ENCODE measurements at regions not wholly inside any gene's neighbourhood (a gene's known extent, or its start where the extent isn't known, plus 50 kb on each side); places are given as distances from the start of the nearest gene placed in this dataset.

DNA sequence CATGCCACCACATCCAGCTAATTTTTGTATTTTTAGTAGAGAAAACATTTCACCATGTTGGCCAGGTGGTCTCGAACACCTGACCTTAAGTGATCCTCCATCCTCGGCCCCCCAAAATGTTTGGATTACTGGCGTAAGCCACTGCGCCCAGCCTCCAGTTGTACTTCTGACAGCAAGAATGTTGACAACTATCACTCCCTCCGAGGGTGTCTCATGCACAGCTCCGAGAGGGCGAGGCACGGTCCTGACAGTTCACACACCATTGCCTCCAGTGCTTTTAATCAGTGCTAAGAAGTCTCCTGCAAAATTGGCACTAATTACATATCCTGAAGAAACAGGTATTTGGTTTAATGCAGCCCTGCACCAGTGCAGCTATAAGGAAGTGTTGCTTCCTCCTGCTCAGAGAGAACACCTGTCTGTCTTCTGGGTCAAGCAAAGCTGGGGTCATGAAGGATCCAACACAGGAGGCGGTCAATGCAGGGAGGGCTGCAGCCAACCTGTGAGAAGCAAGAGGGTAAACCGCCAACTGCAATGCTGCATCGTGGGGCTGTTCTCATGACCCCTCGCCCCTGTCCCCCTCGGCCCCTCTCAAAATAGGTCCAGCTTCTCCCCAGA lies 184.0 kb downstream of the MED10 start:
- no peak for DNase-seq

DNA sequence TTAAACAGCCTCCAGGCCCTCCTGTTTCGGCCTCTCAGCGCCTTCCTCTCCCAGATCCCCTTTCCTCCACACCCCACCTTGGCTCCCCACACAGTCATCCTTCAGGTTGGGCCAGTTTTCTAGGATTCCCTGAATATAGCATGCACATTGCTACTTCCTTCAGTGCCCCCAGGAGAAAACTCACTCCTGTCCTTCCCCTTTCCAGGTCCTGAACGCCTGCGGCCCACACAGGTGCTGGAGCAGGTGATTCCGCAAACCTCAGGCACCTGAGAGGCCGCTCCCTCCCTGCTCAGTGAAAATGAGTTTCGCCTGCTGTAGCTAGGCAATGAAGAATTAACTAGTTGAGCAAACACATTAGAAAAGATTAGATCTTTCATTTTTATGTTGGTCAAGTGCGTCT lies 185.0 kb downstream of the MED10 start:
- no peak for DNase-seq

DNA sequence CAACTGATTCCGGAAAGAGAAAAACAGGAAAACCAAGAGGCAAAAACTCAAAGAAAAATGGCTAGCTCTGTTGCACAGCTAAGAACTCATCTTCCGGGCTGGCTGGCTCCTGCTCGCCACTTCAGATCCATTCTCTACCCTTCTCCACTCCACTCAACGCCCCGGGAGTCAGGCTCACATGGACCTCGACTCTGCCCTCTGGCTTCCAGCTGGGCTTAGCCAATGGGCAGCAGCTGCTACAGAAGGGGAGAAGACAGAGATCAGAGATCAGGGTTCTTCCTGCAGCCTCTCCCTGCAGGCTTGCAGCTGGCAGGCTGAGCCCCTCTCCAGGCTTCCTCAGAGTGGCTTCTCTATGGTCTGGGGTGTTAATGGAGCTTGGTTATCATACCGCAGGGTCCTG lies 187.5 kb downstream of the MED10 start:
- DNase-seq, result no peak

DNA sequence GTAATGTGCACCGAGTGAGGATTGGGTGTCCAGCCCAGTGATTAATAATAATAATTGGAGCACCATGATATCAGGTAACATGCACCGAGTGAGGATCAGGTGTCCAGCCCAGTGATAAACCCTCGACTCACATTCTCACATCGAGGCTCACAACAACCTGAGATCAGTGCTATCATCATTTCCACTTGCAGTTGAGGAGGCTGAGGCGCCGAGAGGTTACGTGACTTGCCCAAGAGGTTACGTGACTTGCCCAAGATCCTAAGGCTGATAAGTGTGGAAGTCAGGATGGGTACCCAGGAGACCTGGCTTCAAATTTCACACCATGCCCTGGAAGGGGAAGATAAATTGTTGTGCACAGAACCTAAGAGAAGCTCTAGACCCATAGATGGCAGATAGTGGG lies 189.4 kb downstream of the MED10 start:
- DNase-seq, result no peak

DNA sequence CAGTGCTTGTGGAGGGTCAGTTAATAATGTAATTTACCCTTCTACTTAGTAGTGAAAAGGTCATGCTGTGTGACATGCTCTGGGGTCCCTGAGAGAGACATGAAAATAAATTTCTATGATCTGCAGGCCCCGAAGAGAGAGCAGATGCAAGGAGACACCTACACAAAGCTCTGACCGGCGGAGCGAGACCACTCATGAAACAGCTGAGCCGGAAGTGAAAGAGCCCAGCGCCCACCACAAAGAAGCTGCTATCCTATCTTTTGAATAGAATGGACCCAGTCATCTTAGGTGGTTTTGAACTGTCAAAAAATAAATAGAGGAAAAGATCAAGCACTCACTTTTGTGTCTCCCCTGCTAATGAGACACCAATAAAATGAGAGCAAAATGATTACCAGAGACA lies 190.0 kb downstream of the MED10 start:
- DNase-seq, result no peak

DNA sequence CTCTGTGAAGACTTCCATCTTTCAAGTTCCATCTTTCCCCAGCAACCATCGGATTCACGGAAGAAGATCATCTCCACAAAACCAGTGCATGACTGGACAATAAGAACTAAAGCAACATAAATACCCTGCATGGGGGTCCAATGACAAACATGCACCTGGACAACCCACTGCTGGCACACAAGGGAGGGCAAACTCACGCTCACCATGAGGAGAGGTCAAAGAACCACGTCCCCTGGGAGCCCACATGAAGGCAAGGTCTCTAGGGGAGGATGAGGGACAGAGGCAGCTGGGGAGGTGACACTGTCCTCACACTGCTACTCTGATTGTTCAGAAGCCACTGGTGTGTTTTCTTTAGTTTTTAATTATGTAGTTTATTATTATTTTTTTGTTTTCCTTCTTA lies 190.8 kb downstream of the MED10 start:
- no peak for DNase-seq

DNA sequence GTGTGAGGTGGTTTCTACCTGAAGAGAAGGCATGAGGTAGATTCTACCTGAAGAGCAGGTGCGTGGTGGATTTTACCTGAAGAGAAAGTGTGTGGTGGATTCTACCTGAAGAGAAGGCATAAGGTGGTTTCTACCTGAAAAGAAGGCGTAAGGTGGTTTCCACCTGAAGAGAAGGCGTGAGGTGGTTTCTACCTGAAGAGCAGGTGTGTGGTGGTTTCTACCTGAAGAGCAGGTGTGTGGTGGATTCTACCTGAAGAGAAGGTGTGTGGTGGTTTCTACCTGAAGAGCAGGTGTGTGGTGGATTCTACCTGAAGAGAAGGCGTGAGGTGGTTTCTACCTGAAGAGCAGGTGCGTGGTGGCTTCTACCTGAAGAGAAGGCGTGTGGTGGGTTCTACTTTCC lies 192.8 kb downstream of the MED10 start:
- DNase-seq, result no peak

DNA sequence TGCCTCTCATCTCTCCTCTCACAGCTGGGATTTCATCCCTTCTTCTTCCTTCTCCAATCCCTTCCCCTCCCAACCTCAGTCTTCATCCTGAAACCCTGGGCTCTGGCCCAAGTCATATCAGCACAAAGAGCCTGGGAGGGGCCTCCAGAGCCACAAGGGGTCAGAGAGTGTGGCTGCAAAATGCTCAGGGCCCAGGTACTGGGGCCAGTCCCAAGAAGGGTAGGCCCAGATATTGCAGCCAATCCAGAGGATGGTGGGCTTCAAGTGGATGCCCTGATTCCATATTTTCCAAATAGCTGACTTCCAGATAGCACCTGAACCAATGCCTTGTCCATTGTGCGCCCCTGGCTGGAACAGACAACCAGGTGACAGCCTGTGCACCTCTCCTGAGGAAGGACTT lies 193.9 kb downstream of the MED10 start:
- no peak for DNase-seq

DNA sequence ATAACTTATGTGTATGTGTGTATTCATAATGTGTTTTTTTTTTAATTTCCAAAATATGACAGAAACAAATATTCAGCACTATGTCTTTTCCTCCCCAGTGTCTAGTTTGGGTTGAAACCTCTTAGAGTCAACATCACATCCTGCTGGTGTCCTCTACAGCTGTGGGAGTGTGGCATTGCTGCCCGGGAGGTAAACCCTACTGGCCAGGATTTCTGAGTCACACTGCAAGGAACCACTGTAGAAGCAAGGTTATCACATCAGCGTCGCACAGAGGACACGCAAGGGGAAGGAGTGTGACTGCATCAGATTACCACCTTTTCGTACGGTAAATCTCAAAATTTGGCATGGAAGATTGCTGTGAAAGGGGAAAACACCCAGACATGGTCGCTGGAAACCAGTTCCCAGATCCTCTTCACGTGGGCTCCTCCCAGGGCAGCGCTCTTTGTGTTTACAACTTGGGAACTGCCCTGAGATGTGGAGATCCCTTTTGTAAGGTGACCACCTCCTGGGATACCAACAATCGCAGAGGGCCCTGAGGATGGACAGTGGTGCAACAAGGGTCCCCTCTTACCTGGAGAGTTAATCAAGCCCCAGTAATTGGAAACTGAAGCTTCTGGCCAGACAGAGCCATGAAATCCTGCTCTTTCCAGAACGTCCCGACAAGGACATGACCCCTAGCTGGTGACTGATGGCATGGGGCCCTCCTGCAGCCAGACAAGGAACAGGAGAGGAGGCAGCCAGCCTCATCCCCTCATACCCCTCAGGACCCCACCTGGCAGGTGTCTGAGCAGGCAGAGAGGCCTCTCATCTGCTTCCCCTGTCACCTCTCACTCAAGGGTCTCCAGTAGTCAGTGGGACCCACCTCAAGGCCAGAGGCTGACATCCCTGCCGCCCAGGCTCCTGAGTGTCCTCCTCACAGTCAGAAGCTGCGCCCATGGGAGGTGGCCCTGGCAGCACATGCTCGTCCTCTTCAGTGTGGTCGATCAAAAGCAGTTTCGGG lies 194.7 kb downstream of the MED10 start:
- no peak for DNase-seq

DNA sequence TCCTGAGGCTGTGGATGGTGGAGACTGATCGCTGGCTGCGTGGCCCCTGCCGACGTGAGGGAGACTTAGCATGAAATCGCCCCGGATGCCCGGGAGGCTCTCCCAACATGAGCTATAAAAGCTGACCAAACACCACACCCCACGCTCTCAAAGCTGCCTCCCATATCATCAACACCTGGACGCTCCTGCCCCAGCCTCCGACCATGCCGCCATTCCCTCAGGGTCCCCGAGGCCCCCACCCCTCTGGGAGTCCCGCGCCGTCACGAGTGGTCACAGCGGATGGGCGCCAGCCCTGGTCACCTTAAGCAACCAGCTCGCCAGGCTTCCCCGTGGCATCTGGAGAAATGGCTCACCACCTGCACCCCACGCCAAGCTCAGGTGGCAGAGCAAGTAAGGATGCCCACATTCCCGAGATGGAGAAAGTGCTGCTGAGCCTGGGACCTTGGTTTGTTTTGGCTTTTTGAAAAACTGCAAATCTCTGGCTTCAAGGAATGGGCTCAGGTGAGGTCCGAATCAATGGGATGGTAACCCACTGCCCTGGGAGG lies 196.0 kb downstream of the MED10 start:
- DNase-seq, result no peak

DNA sequence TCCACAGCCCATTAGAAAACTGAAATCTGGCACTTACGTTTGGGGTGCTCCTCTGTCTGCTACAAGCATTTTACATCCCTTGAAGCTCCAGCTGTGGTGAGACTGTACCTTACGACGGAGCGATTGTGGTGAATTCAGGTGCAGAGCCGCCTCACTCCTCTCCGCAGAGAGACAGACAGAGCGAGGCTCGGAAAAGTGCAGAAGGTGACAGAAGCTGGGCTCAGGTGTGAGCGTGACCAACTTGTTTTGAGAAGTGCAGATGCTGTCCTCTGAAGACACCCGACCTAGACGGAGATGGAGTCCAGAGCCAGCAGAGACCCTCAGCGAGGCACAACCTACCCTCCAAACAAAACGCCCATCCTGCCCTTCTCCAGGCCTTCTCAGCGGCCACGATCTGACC lies 196.5 kb downstream of the MED10 start:
- DNase-seq, result no peak

DNA sequence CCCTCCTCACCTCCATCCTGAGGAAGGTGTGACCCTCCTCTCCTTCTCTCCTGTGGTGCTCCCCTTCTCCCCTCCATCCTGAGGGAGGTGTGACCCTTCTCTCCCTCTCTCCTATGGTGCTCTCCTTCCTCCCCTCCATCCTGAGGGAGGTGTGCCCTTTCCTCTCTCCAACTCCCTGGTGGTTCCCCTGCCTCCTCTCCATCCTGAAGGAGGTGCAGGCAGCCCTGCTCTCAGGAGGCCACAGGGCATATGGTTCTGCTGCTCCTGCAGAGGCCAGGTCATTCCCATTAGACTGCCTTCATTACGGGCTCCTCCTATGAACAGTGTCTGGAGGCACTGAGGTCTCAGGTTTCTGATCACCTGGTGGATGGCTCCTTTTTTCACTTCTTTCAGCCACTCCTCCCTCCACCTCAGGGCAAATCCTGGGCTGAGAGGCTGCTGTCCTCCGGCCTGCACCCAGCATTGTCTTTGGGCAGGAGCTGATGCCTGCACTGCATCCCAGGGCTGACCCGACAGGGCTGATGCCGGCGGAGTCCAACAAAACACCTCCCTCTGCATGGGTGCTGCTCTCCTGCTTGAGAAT lies 197.1 kb downstream of the MED10 start:
- DNase-seq, result no peak

DNA sequence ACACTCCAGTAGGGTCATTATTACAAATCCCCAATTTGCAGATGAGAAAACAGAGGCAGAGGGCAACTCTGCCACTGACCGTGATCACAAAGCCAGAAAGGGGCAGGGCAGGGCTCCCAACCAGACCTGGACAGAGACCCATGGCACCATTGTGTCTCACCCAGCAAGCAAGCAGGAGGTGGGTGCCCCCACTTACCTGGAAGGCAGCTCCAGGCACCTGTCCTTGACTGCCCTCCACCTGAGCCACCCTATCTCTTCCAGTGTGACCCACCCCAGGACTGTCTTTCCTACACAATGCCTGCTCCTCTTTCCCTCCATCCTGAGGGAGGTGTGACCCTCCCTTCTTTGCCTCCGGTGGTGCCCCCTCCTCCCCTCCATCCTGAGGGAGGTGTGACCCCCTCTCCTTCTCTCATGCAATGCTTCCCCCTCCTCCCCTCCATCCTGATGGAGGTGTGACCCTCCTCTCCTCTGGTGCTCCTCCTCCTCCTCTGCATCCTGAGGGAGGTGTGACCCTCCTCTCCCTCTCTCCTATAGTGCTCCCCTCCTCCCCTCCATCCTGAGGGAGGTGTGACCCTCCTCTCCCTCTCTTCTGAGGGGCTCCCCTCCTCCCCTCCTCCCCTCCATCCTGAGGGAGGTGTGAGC lies 198.0 kb downstream of the MED10 start:
- no peak for DNase-seq

DNA sequence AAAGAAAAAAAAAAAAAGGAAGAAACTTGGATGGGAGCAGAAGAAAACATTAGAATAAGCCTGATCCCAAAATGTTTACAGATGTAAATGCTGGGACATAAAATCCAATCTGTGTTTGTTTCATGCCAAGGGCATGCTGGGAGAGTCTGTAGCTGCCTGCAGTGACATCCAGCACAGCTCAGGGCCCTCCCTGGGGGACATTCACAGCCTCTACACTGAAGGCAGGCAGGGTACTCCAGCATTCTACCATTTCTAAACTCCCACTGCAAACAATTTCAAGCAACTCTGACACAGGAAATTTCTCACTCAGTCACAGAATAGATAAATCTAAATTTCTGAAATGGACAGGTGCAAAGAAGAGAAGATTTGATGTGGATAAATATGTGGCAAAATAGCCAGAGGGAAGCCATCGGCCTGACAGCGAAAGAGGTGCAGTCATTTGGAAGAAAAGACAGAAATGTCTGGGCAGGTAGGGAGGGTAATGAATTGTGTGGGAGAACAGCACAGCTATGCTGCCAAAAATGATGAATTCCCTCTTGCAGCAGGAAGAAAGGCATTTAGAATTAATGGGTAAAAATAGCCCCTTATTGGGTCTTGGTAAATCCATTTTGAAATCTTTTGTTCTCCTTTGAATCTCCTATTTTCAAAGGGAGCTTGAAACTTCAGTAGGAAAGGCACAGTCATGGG lies 199.4 kb downstream of the MED10 start:
- no peak for DNase-seq

DNA sequence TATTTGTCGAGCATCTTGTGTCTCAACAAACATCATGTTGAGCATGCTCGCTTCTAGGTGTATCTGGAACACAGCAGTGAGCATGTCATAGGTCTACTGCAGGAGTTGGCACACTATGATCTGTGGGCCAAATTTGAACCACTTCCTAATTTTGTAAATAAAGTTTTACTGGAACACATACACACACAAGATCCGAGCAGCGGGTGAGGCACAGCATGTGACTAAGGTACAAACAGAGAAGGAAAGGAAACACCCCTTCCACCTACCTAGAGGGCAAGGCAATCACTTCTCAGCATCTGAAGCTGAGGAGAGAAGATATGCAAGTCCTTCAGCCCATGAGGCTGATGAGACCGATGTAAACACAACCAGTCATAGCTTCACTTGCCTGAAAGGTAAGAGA lies 200.4 kb downstream of the MED10 start:
- DNase-seq, result no peak

DNA sequence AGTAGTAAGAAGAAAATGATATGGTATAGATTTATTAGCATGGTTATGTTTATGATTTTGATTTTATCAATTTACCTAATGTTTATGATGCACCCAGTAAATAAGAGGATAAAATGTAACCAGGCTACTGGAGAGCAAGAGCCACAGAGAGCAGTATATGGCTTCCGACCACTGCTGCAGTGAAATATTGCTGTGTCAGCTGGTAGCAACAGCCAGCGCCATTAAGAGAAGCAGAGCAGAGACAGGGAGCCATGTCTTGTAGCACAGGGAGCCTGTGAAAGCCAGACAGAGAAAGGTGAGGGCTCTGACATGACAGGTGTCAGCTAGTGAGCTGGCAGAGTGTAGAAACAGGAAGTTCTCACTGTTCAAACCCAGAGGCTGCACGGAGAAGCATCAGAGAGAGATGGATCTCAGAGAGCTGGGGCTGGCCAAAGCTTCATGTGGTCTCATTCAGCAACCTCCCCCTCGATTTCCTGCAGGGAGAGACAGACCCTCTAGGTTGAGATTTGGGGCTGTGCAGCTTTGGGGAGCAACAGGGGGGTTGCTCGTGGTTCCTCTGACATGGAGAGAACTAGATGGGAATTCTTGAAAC lies 202.1 kb downstream of the MED10 start:
- DNase-seq, result no peak

DNA sequence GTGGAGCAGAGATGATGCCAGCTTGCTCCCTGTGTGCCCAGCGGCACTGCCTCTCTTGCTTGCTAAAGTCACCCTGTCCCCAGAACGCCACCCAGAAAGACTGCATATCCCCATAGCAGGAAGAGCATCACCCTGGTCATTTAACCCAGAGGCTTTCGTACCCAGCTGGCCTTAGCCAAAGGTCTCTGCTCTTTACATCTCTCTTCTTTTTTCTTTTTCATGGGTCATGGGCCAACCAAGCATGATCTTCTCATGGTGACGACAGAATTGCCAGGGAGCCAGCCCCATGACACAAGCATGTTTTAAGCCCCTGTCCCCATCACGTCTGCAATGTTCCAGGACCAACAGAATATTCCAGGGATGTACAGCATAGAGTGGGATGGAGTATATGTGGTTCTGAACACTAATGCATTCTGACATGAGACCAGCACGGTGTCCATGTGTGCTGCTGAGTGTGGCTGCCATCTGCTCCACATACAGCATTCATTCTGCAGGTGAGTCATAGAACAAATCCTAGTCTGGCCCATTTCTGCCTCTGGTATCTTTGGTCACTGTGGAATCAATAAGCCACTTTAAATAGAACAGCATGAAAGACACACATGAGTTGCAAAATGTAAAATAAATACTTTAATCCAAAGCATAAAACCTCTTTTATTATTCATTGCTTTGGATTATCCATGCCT lies 203.0 kb downstream of the MED10 start:
- peak in 1 of 2 experiments; percentile 7 for DNase-seq

DNA sequence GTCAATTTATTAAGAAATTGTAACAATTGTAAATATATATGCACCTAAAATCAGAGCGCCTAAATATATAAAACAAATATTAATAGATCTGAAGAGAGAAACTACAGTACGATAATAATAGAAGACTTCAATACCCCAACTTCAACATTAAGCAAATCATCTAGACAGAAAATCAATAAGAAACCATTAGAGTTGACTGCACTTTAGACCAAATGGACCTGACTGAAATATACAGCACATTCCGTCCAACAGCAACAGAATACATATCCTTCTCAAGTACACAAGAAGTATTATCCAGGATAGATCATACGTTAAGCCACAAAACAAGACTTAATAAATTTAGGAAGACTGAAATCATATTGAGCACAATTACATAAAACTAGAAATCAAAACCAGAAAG lies 208.7 kb downstream of the MED10 start:
- DNase-seq, result no peak

DNA sequence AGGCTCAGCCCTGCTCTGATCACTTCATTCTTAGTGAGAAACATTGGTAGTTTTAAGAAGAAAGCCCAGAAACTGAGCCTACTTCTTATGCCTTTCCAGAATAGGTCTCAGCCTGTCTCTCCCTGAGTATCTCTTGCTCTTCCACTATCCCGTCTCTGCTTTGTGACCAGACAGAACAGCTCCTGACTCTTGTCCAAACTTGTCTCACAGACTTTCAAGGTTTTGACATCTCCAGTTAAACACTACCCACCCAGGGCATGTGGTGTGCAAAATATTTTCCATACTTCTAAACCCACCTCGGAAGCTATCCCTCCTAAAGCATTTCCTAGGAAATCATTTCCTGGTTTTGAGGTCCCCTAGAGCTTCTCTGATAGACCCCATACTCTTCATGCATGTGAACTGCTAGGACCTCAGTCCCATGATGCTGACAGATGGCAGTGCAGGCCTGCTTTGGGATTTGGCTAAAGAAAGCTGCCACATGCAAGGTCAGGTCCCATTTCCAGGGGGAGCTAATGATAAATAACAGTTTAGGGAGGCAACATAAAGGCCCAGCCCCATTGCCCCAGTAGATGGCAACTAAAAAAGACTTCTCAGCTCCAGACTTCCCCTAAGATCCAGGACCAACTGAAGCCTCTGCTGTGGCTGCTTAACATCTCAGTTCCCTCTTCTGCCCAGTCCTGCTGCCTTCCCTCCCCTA lies 211.5 kb downstream of the MED10 start:
- no peak for DNase-seq

DNA sequence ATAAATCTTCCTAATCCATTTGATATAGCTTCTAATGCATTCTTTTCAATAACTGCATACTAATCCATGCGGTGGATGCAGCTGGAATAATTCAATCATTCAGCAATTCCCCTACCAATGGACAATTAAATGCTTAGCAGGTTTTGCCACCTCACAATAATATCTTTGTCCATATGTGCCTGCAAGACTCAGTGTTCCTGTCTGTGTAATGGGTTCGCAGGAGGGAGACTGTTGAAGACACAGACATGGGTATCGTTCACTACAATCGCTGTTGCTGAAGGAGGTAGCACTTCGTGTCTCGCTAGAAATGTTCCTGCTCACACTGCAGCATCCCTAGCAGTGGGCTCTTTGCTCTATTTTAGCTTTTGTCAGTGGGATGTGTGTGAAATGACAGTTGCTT lies 214.4 kb downstream of the MED10 start:
- no peak for DNase-seq

DNA sequence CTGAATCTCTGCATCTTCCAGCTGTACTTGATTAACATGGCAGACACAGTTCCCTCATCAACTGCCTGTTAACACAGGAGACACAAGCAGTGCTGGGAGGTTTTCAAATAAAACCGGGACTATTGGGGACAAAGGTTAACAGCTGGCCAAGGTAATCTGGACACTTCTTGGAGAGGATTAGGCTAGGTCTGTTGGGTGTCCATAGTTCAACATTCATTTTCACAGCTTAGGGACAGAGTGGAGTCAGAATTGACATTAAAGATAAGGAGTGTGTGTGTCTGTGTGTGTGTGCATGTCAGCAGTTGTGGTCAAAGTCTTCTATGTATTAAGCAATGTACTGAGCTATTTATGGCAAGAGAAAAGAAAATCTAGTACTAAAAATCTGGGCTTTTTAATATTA lies 216.2 kb downstream of the MED10 start:
- no peak for DNase-seq
